Uterus (tissue), 3 donors: ENCODE measurements at regions not wholly inside any gene's neighbourhood (a gene's known extent, or its start where the extent isn't known, plus 50 kb on each side); places are given as distances from the start of the nearest gene placed in this dataset.

Experiments
- DNase-seq, 2 donors: peaks; one replicate each; pipeline ENCODE4 v3.0.0-alpha.2; 2019 to 2020
- H3K27ac ChIP-seq, 2 donors: fragments of 200-600 bp; sonication (generic); 1 replicate in 1 of 2; 2 replicates in 1 of 2; pipeline ENCODE4 v1.5.1; 2016 to 2018
- H3K27me3 ChIP-seq, 2 donors: fragments of 200-600 bp; sonication (generic); one replicate each; pipeline ENCODE4 v1.5.1; 2018 to 2019; ENCODE audit warnings: control low read depth in 1 of 2
- H3K36me3 ChIP-seq, 2 donors: fragments of 200-600 bp; sonication (generic); one replicate each; pipeline ENCODE4 v1.5.1; 2019; ENCODE audit warnings: control low read depth in 1 of 2
- H3K4me1 ChIP-seq, 2 donors: fragments of 200-600 bp; sonication (generic); one replicate each; pipeline ENCODE4 v1.5.1; 2018 to 2019; ENCODE audit warnings: control low read depth in 1 of 2
- H3K4me3 ChIP-seq, 2 donors: fragments of 200-600 bp; sonication (generic); 1 replicate in 1 of 2; 2 replicates in 1 of 2; pipeline ENCODE4 v1.5.1; 2018 to 2019; ENCODE audit warnings: mild to moderate bottlenecking in 1 of 2
- H3K9me3 ChIP-seq, 2 donors: fragments of 200-600 bp; sonication (generic); one replicate each; pipeline ENCODE4 v1.5.1; 2019; ENCODE audit warnings: control low read depth in 1 of 2
- POLR2A ChIP-seq, 2 donors: fragments of 450-650 bp; IDR thresholded peaks; one replicate each; pipeline ENCODE4 v1.6.1; 2016; ENCODE audit warnings: antibody characterized with exemption in 2 of 2, mild to moderate bottlenecking in 1 of 2, moderate library complexity in 1 of 2
- intact Hi-C: fragments of 100-400 bp; cut with DNase I; formaldehyde crosslinking; loops from one replicate; pipeline ENCODE4 v1.15.1; 2023; ENCODE audit warnings: low total_unique reads
- TF ChIP-seq, protein P1 (sequence below), 4 experiments: fragments of 200-600 bp in 2 of 4; fragments of 450-650 bp in 2 of 4; sonication (generic) in 2 of 4; IDR thresholded peaks; one replicate each; pipeline ENCODE4 v1.5.1; 2016 to 2019; ENCODE audit warnings: antibody characterized with exemption in 4 of 4, mild to moderate bottlenecking in 2 of 4, moderate library complexity in 1 of 4
- donor health status: DM: yes; HTN: yes; CAD: no.

DNA sequence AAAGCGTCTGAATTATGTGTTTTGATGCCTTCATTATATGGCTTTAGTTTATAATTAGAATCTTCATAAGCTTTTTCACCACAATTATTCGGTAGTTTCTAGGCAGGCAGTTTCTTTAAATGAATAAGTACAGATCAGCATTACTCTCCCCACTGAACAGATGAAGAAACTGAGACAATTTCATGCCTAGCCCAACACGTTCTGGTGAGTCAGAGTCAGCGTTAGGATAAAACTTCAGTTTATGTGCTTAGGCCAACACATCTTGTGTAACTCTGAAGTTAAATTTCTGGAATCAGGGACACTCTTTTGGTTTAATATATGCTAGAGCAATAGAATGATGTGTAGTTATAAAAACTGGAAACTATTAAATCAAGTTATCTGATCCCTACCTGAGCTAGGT is 186.7 kb upstream of the ELL2 start:
- H3K4me1 ChIP-seq, result no peaks in the 10 kb centered on the region
- no peak overlapping the region for H3K27ac ChIP-seq
- H3K27me3 ChIP-seq, result no peaks in the 10 kb centered on the region
- intact Hi-C loops, result no loop called here
- H3K9me3 ChIP-seq, result no peaks in the 10 kb centered on the region
- no peaks in the 10 kb centered on the region for H3K36me3 ChIP-seq
- TF ChIP-seq, protein P1, sequence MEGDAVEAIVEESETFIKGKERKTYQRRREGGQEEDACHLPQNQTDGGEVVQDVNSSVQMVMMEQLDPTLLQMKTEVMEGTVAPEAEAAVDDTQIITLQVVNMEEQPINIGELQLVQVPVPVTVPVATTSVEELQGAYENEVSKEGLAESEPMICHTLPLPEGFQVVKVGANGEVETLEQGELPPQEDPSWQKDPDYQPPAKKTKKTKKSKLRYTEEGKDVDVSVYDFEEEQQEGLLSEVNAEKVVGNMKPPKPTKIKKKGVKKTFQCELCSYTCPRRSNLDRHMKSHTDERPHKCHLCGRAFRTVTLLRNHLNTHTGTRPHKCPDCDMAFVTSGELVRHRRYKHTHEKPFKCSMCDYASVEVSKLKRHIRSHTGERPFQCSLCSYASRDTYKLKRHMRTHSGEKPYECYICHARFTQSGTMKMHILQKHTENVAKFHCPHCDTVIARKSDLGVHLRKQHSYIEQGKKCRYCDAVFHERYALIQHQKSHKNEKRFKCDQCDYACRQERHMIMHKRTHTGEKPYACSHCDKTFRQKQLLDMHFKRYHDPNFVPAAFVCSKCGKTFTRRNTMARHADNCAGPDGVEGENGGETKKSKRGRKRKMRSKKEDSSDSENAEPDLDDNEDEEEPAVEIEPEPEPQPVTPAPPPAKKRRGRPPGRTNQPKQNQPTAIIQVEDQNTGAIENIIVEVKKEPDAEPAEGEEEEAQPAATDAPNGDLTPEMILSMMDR (IDR thresholded peaks at IDR 0.05), result no peak
- TF ChIP-seq POLR2A (IDR thresholded peaks at IDR 0.05), result no peak
- DNase-seq, result no peak
- no peak overlapping the region for H3K4me3 ChIP-seq

DNA sequence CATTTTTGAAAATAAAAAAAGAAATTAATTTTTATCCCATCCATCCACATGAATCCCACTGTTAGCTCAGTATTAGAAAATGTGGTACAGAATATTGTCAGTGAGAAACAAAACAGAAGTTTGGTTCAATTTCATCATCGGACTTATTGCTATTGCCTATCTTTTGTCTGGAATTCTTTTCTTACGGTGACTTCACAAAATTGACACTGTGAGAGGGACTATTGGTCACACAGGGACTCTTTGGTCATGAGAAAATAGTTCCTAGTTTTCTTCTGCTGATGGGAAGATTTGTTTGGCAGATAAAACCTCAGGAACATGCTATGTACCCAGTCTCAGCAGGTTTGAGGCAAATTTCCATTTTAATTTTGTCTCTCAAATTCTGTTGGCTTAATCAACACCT is 186.2 kb upstream of the ELL2 start:
- TF ChIP-seq POLR2A (IDR thresholded peaks at IDR 0.05), result no peak
- TF ChIP-seq, protein P1 (IDR thresholded peaks at IDR 0.05), result no peak
- Histone ChIP-seq H3K36me3 (no peaks in the 10 kb centered on the region), H3K4me1 (no peaks in the 10 kb centered on the region), H3K4me3 (no peak overlapping the region), H3K9me3 (no peaks in the 10 kb centered on the region), H3K27ac (no peak overlapping the region), H3K27me3 (no peaks in the 10 kb centered on the region)
- no peak for DNase-seq
- intact Hi-C loops, result no loop called here

DNA sequence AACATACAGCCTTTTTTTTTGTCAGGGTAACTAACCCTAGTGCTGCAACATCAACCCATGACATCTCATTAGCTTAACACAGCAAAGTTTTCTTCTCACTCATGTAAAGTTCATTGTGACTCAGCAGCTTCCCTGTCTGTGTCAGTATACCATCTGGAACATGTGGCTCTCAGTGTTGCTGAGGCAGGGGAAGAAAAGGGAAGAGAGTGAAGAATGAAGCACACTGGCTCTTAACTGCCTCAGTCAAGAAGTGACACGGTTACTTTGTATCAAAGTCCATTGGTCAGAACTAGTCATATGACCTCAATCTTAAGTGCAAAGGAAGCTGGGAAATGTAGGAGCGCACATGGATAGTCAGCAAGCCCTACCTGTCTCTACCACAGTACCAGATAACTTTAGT is 185.0 kb upstream of the ELL2 start:
- intact Hi-C loops, result no loop called here
- TF ChIP-seq POLR2A (IDR thresholded peaks at IDR 0.05), result no peak
- TF ChIP-seq, protein P1 (IDR thresholded peaks at IDR 0.05), result no peak
- Histone ChIP-seq H3K4me3 (no peak overlapping the region), H3K36me3 (no peaks in the 10 kb centered on the region), H3K27ac (no peak overlapping the region), H3K4me1 (no peaks in the 10 kb centered on the region), H3K27me3 (no peaks in the 10 kb centered on the region), H3K9me3 (no peaks in the 10 kb centered on the region)
- no peak for DNase-seq

DNA sequence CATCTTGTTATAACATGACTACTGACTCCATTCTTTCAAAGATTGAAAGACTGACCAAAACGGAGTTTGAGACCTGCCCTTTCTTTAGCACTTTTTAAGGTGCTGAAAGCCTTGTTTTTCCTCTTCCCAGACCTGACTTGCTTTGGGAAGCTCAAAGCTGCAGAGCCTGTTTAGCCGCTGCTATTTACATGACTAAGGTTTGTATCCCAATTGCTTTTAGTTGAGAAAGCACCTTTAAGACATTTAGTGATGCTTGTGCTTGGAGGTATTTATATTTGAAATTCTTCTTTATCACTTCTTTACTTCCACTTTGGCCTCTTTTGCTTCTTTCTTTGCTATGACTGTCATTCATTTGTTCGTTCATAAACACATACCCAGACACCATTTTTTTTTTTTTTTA is 182.6 kb upstream of the ELL2 start:
- Histone ChIP-seq H3K27ac (no peak overlapping the region), H3K27me3 (no peaks in the 10 kb centered on the region), H3K36me3 (no peaks in the 10 kb centered on the region), H3K9me3 (no peaks in the 10 kb centered on the region), H3K4me3 (no peak overlapping the region), H3K4me1 (no peaks in the 10 kb centered on the region)
- intact Hi-C loops, result no loop called here
- no peak for TF ChIP-seq POLR2A (IDR thresholded peaks at IDR 0.05)
- TF ChIP-seq, protein P1 (IDR thresholded peaks at IDR 0.05), result no peak
- no peak for DNase-seq

DNA sequence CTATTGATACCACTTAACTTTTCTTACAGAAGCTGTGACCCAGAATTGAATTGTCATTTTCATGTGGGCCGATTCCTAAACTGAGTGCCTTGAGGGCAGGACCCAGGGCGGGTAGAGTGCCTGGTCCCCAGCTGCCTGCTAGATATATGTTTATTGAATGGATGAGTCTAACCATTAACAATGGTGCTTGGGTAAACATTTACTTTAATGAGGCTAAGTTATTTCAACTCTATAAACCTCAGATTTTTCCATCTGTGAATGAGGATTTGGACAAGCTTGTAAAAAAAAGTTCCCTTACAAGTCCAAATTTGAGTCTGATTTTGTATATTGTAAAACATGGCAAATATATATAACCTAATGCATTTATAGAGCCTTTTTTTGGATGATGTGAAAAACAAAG is 181.8 kb upstream of the ELL2 start:
- H3K27me3 ChIP-seq, result no peaks in the 10 kb centered on the region
- TF ChIP-seq, protein P1 (IDR thresholded peaks at IDR 0.05), result no peak
- no peak for TF ChIP-seq POLR2A (IDR thresholded peaks at IDR 0.05)
- intact Hi-C loops, result no loop called here
- H3K27ac ChIP-seq, result no peak overlapping the region
- no peaks in the 10 kb centered on the region for H3K36me3 ChIP-seq
- H3K4me1 ChIP-seq, result no peaks in the 10 kb centered on the region
- H3K4me3 ChIP-seq, result no peak overlapping the region
- no peaks in the 10 kb centered on the region for H3K9me3 ChIP-seq
- no peak for DNase-seq
